ENCODE measurements at regions not wholly inside any gene's neighbourhood (a gene's known extent, or its start where the extent isn't known, plus 50 kb on each side); places are given as distances from the start of the nearest gene placed in this dataset.

DNA sequence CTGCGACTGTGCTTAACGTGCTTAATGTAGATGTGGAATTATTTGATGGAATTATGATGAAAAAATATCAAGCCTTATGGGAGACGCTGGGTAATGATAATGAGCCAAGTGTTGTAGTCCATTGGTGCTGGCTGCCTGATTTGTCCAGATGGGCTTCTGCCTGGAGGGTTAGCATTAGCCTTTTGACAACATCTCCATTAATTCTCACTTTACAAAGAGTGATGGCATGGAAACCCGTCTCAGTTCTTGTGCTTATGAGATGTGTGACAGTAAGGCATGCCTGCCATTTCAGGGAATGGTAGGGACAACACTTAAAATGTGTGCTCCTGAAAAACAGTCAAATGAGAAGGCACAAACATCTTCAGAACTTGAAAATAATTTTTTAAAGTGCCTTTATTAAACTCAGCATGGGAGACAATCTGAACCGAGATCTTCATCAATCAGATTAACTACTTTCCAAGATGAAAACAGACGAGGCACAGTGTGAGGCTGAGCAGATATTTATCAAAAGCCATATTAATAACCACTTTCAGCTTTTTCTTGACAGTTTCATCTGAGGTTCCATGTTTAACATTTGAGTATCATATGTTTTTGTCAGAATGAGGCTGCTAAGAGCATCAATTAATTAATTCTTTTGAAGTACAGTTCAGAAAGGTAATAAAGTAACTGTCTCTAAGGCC, 473.1 kb downstream of the NXPH1 start:
- TF ChIP-seq, protein P1, sequence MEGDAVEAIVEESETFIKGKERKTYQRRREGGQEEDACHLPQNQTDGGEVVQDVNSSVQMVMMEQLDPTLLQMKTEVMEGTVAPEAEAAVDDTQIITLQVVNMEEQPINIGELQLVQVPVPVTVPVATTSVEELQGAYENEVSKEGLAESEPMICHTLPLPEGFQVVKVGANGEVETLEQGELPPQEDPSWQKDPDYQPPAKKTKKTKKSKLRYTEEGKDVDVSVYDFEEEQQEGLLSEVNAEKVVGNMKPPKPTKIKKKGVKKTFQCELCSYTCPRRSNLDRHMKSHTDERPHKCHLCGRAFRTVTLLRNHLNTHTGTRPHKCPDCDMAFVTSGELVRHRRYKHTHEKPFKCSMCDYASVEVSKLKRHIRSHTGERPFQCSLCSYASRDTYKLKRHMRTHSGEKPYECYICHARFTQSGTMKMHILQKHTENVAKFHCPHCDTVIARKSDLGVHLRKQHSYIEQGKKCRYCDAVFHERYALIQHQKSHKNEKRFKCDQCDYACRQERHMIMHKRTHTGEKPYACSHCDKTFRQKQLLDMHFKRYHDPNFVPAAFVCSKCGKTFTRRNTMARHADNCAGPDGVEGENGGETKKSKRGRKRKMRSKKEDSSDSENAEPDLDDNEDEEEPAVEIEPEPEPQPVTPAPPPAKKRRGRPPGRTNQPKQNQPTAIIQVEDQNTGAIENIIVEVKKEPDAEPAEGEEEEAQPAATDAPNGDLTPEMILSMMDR (IDR thresholded peaks at IDR 0.05; ENCODE audit: insufficient read depth, low read length, poor library complexity, severe bottlenecking), result no peak
- no peak for TF ChIP-seq EZH2phosphoT487 (conservative IDR thresholded peaks at IDR 0.05; ENCODE audit: low read length)
